ENCODE measurements at regions not wholly inside any gene's neighbourhood (a gene's known extent, or its start where the extent isn't known, plus 50 kb on each side); places are given as distances from the start of the nearest gene placed in this dataset.

- no peaks in the 10 kb centered on the region for H3K79me2 ChIP-seq (replicated peaks; ENCODE audit: insufficient read depth, low read length)
- no peaks in the 10 kb centered on the region for H3K9me2 ChIP-seq (ENCODE audit: insufficient read depth, low read length)
- H3K9ac ChIP-seq (ENCODE audit: low read length) = no peak overlapping the region
- H3K4me3 ChIP-seq (ENCODE audit: low read length) = no peak overlapping the region
- no peak overlapping the region for H3K27ac ChIP-seq (ENCODE audit: low read length)
- H3K9me3 ChIP-seq (ENCODE audit: low read length) = no peaks in the 10 kb centered on the region
- TF ChIP-seq POLR2AphosphoS5 (IDR thresholded peaks at IDR 0.05) (no peak), EP300 (conservative IDR thresholded peaks at IDR 0.05; ENCODE audit: poor library complexity, severe bottlenecking) (no peak), SMC3 (conservative IDR thresholded peaks at IDR 0.05; ENCODE audit: poor library complexity) (no peak), MXI1 (conservative IDR thresholded peaks at IDR 0.05; ENCODE audit: poor library complexity, severe bottlenecking) (no peak), REST (IDR thresholded peaks at IDR 0.05; ENCODE audit: borderline replicate concordance) (no peak), TAF1 (IDR thresholded peaks at IDR 0.05; ENCODE audit: low read depth) (no peak), RAD21 (conservative IDR thresholded peaks at IDR 0.05) (no peak), EZH2 (IDR thresholded peaks at IDR 0.05; ENCODE audit: borderline replicate concordance, insufficient read depth, low read length, poor library complexity, severe bottlenecking) (no peak)
- TF ChIP-seq, protein P1, sequence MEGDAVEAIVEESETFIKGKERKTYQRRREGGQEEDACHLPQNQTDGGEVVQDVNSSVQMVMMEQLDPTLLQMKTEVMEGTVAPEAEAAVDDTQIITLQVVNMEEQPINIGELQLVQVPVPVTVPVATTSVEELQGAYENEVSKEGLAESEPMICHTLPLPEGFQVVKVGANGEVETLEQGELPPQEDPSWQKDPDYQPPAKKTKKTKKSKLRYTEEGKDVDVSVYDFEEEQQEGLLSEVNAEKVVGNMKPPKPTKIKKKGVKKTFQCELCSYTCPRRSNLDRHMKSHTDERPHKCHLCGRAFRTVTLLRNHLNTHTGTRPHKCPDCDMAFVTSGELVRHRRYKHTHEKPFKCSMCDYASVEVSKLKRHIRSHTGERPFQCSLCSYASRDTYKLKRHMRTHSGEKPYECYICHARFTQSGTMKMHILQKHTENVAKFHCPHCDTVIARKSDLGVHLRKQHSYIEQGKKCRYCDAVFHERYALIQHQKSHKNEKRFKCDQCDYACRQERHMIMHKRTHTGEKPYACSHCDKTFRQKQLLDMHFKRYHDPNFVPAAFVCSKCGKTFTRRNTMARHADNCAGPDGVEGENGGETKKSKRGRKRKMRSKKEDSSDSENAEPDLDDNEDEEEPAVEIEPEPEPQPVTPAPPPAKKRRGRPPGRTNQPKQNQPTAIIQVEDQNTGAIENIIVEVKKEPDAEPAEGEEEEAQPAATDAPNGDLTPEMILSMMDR (IDR thresholded peaks at IDR 0.05; ENCODE audit: poor library complexity, severe bottlenecking) = no peak
- H3K4me2 ChIP-seq (ENCODE audit: low read length) = no peak overlapping the region
- H3F3A ChIP-seq (ENCODE audit: insufficient read depth, low read length, poor library complexity, severe bottlenecking) = no peaks in the 10 kb centered on the region
- no peaks in the 10 kb centered on the region for H4K20me1 ChIP-seq (ENCODE audit: insufficient read depth)
- H3K36me3 ChIP-seq (ENCODE audit: insufficient read depth, low read length) = no peaks in the 10 kb centered on the region
- no peak overlapping the region for H2AFZ ChIP-seq (ENCODE audit: low read depth, low read length)
- H3K27me3 ChIP-seq (ENCODE audit: insufficient read depth, low read depth, low read length) = no peaks in the 10 kb centered on the region
These were observed 552.3 kb downstream of the NTRK3 start for GRCh38 chr15:87704276-87704675.

- Histone ChIP-seq H3K4me3 (ENCODE audit: low read length) (no peak overlapping the region), H3K36me3 (ENCODE audit: insufficient read depth, low read length) (no peaks in the 10 kb centered on the region), H3F3A (ENCODE audit: insufficient read depth, low read length, poor library complexity, severe bottlenecking) (no peaks in the 10 kb centered on the region), H3K9me2 (ENCODE audit: insufficient read depth, low read length) (no peaks in the 10 kb centered on the region), H3K9me3 (ENCODE audit: low read length) (no peaks in the 10 kb centered on the region), H2AFZ (ENCODE audit: low read depth, low read length) (no peak overlapping the region), H3K79me2 (replicated peaks; ENCODE audit: insufficient read depth, low read length) (no peaks in the 10 kb centered on the region), H4K20me1 (ENCODE audit: insufficient read depth) (no peaks in the 10 kb centered on the region), H3K4me2 (ENCODE audit: low read length) (no peak overlapping the region), H3K27ac (ENCODE audit: low read length) (no peak overlapping the region), H3K27me3 (ENCODE audit: insufficient read depth, low read depth, low read length) (no peaks in the 10 kb centered on the region), H3K9ac (ENCODE audit: low read length) (no peak overlapping the region)
- TF ChIP-seq TAF1 (IDR thresholded peaks at IDR 0.05; ENCODE audit: low read depth) = no peak
These were observed 553.0 kb downstream of the NTRK3 start for GRCh38 chr15:87703327-87704111.

Measured in neural cell (in vitro differentiated cells).